HepG2 (cell line): ENCODE measurements at regions not wholly inside any gene's neighbourhood (a gene's known extent, or its start where the extent isn't known, plus 50 kb on each side); places are given as distances from the start of the nearest gene placed in this dataset.
"Not testable (repeated sequence)": the region's sequence is repeated elsewhere in the genome, so short reads cannot be mapped to it uniquely, and the experiment has no call there.

Source experiments
- HOXA7 ChIP-seq: sonication (generic); formaldehyde crosslinking; IDR thresholded peaks from 2 replicates; pipeline ENCODE4 v1.8.1; 2022; ENCODE audit warnings: mild to moderate bottlenecking, missing genetic modification reagents, moderate library complexity
- MTF1 ChIP-seq: sonication (generic); formaldehyde crosslinking; IDR thresholded peaks from 2 replicates; pipeline ENCODE4 v1.5.0; 2020; ENCODE audit warnings: missing genetic modification reagents
- NPAS2 ChIP-seq: sonication (generic); formaldehyde crosslinking; IDR thresholded peaks from 2 replicates; pipeline ENCODE4 v1.8.0; 2022; ENCODE audit warnings: mild to moderate bottlenecking, missing genetic modification reagents, borderline replicate concordance
- TAF15 ChIP-seq: fragments of 200-400 bp; formaldehyde crosslinking; IDR thresholded peaks from one replicate; pipeline ENCODE4 v1.6.1; 2018; ENCODE audit warnings: mild to moderate bottlenecking, low read depth, low read length; ENCODE audit not compliant: poor library complexity, severe bottlenecking
- ZNF792 ChIP-seq: IDR thresholded peaks from 2 replicates; pipeline ENCODE4 v1.6.1; 2016
- TF ChIP-seq, protein P1 (sequence below): sonication (generic); formaldehyde crosslinking; IDR thresholded peaks from 2 replicates; pipeline ENCODE4 v1.5.0; 2020; ENCODE audit warnings: mild to moderate bottlenecking, missing genetic modification reagents, moderate library complexity
- TF ChIP-seq, protein P2 (sequence below): sonication (generic); formaldehyde crosslinking; IDR thresholded peaks from 2 replicates; pipeline ENCODE4 v1.4.0; 2020; ENCODE audit warnings: mild to moderate bottlenecking, missing genetic modification reagents

DNA sequence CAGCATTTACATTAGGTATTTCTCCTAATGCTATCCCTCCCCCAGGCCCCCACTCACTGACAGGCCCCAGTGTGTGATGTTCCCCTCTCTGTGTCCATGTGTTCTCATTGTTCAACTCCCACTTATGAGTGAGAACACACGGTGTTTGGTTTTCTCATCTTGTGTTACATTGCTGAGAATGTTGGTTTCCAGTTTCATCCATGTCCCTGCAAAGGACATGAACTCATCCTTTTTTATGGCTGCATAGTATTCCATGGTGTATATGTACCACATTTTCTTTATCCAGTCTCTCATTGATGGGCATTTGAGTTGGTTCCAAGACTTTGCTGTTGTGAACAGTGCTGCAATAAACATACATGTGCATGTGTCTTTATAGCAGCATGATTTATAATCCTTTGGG is 73.0 kb upstream of the PAK3 start:
- TF ChIP-seq NPAS2; ZNF792 (CRISPR knock-in tag); MTF1 (CRISPR knock-in tag); HOXA7; TAF15: not testable (repeated sequence)
- TF ChIP-seq, protein P1, sequence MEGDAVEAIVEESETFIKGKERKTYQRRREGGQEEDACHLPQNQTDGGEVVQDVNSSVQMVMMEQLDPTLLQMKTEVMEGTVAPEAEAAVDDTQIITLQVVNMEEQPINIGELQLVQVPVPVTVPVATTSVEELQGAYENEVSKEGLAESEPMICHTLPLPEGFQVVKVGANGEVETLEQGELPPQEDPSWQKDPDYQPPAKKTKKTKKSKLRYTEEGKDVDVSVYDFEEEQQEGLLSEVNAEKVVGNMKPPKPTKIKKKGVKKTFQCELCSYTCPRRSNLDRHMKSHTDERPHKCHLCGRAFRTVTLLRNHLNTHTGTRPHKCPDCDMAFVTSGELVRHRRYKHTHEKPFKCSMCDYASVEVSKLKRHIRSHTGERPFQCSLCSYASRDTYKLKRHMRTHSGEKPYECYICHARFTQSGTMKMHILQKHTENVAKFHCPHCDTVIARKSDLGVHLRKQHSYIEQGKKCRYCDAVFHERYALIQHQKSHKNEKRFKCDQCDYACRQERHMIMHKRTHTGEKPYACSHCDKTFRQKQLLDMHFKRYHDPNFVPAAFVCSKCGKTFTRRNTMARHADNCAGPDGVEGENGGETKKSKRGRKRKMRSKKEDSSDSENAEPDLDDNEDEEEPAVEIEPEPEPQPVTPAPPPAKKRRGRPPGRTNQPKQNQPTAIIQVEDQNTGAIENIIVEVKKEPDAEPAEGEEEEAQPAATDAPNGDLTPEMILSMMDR, result not testable (repeated sequence)
- TF ChIP-seq, protein P2, sequence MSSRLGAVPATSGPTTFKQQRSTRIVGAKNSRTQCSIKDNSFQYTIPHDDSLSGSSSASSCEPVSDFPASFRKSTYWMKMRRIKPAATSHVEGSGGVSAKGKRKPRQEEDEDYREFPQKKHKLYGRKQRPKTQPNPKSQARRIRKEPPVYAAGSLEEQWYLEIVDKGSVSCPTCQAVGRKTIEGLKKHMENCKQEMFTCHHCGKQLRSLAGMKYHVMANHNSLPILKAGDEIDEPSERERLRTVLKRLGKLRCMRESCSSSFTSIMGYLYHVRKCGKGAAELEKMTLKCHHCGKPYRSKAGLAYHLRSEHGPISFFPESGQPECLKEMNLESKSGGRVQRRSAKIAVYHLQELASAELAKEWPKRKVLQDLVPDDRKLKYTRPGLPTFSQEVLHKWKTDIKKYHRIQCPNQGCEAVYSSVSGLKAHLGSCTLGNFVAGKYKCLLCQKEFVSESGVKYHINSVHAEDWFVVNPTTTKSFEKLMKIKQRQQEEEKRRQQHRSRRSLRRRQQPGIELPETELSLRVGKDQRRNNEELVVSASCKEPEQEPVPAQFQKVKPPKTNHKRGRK (CRISPR knock-in tag), result not testable (repeated sequence)
